GM21529 (cell line): ENCODE measurements at regions not wholly inside any gene's neighbourhood (a gene's known extent, or its start where the extent isn't known, plus 50 kb on each side); places are given as distances from the start of the nearest gene placed in this dataset.
"Not testable (repeated sequence)": the region's sequence is repeated elsewhere in the genome, so short reads cannot be mapped to it uniquely, and the experiment has no call there.

Experiments used
- ATAC-seq: cut with Tn5 transposase; IDR thresholded peaks from one replicate; pipeline ENCODE4 v1.9.1; 2021; ENCODE audit not compliant: unreplicated experiment

DNA sequence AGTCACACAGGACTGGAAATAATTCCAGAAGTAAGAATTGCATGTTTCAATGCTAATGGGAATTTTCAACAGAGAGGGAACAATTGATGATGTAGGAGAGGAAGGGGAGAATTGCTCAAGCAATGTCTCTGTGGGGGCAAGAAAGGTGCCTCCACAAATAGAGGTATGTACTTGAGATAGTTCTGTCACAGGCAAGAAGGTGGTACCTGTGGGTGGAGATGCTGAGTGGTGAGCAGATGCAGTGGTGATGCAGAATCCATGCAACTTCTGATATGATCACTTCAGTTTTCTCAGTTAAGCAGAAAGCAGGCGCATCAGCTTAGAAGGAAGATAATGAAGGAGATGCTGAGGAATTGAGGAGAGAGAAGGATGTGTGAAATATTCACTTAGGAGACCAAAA, 55.1 kb upstream of the SEC24B start:
- no peak for ATAC-seq

DNA sequence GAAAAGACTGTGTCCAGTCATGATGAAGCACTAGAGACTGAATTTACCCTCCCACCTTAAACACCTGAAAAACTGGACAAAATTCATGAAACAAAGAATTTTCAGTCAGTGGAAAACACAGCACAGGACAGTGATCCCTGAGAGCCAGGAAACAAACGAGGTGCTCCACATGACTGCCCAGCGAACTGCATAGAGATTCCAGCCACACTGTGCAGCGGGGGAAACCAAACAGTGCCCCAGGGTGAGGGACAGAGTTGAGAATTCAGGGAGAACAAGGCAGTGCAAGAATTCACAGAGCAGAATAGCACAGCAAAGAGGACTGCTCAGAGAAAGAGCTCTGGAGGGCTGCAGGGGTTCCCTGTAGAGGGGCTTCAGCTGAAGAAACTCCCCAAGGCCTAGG, 55.5 kb upstream of the SEC24B start:
- no peak for ATAC-seq

DNA sequence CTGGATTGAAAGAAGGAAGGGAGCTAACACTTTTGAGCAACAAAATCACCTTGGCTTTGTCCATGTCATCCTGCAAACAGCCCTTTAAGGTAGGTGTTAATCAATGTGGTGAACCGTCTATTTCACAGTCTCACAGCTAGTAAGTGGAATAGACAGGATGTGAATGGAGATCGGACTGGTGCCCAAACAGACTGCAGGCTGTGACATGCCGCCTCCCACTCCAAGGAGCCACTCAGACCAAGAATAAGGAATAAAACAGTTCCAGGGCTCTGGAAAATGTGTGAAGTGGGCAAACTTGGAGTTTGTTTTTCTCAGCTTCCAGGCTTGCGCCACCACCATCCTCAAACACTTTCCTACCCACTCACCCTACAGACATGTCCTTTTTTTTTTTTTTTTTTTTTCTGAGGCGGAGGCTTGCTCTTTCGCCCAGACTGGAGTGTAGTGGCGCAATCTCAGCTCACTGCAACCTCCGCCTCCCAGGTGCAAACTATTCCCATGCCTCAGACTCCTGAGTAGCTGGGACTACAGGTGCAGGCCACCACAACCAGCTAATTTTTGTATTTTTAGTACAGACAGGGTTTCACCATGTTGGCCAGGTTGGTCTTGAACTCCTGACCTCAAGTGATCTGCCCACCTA, 57.7 kb upstream of the SEC24B start:
- ATAC-seq, result no peak

DNA sequence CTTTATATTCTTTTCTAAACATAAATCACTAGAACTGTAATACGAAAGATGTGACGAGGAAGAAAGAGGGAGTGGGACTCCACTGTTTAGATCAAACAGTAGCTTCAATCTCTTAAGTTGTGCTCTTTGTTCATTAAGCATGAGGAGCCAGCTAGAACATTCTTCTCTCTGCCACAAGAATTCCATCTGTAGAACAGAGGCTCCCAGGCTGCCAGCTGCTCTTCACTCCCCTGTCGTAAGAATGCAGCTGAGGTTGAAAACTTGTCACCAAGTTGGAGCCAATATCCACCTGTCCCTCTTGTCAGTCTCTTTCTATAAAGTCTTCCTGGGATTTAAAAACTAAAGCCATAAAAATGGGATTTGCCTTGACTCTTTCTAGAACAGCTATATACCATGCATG, 65.0 kb upstream of the SEC24B start:
- ATAC-seq, result no peak

DNA sequence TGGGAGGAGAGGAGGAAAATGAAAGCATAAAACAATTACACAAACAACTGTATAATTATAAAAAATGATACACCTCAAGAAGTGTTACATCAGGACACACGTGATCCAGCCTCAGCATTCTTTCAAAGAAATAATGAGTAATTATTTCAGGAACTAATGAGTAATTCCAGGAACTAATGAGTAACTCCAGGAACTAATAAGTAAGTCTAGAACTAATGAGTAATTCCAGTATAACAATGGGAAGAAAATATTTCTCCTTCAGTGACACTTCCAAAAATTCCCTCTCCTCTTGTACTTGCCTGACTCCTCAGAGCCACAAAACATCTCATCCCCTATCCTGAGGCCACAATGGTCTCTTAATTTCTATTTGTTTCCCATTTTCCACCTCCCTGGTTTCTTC, 63.5 kb upstream of the COL25A1 start:
- no peak for ATAC-seq

DNA sequence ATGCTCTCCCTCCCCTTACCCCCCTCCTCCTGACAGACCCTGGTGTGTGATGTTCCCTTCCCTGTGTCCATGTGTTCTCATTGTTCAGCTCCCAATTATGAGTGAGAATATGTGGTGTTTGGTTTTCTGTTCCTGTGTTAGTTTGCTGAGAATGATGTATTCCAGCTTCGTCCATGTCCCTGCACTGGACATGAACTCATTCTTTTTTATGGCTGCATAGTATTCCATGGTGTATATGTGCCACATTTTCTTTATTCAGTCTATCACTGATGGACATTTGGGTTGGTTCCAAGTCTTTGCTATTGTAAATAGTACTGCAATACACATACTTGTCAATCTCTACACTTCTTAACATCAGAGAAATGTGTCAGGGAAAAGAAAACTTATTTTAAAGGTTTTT, 62.8 kb upstream of the COL25A1 start:
- ATAC-seq, result not testable (repeated sequence)

DNA sequence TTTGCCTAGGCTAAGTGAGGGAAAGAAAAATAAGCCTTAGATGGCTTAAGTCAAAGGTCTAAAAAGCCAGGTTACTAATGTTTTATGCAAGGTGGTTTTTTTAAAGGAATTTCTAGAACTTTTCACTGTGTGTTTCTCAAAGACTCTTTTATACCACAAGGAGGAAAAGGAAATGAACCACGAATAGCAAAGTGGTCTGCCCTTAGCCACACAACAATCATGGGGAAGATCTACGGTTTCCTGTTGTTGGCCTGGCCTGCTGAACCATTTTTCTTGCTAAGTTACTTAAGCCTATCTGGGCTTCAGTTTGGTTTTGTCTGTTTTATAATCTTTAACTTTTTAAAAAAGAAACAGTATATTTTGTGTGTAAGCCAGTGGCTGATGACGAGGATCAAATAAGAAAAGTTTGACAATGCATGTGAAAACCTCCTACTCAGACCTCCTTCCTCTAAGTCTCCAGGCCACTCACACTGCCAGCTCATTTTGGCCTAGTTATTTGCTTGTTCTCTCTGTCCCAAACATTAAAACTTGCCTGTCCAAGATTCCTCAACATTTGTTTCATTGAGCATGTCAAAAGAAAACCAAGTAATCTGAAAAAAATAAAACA, 56.7 kb upstream of the COL25A1 start:
- peak; percentile 63 for ATAC-seq

DNA sequence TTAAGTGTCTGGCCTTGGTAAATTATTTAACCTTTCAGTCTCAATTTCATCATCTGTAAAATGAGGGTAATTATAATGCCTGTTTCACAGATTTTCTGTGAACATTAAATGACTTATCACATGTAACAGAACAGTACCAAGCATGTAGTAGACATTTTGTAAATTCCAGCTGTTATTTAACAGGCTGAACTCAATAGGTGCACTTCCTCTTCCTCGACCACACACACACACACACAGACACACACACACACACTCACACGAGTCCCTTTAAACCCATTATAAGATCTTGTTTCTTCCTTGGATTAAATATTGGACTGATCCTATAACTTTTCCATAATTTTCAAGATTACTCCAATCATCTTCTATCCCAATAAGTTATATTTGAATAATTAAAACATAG, 53.4 kb upstream of the COL25A1 start:
- no peak for ATAC-seq

DNA sequence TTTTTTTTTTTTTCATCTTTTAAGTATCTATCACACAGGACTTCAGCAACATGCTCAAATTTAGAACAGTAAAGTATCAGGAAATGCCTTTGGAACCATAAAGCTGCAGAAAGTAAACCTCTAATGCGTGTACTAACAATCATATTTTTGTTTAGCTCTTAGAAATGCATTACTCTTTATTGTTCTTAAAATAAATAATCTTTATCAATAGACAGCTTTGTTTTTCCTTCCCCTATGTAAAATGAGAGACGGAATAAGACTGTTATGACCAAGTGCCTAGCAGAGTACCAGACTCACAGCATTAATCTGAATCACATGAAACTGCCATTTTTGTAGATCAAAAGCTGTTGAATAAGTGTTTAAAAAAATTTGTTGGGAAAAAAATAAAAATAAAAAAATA, 50.5 kb upstream of the COL25A1 start:
- ATAC-seq, result no peak
